GM13977 (cell line): ENCODE measurements at regions not wholly inside any gene's neighbourhood (a gene's known extent, or its start where the extent isn't known, plus 50 kb on each side); places are given as distances from the start of the nearest gene placed in this dataset.

Experiments
- DNase-seq: peaks from one replicate; pipeline ENCODE4 v3.0.0; 2012; ENCODE audit warnings: low spot score
- CTCF ChIP-seq: IDR thresholded peaks from 2 replicates; pipeline ENCODE4 v1.5.1; 2012; ENCODE audit warnings: mild to moderate bottlenecking, control low read depth; ENCODE audit not compliant: insufficient read depth; ENCODE audit errors: extremely low read depth, missing control alignments
- in situ Hi-C: fragments of 300-500 bp; cut with MboI; formaldehyde crosslinking; loops from one replicate; pipeline ENCODE4 v1.12.0; 2022; ENCODE audit warnings: low sequenced_read_pairs, low pct_unique_long_range_greater_than_20kb, mixed read lengths, inconsistent platforms; ENCODE audit not compliant: unreplicated experiment

- no peak for TF ChIP-seq CTCF
- DNase-seq, result no peak
- in situ Hi-C loops, result no loop called here
Observed at GRCh38 chr2:37820471-37820986, 104.6 kb upstream of the RMDN2 start.

- in situ Hi-C loops, result loop anchor here (5.0 kb wide), 1 partner anchor 413 kb away; no protein-coding TSS in a partner anchor
- no peak for TF ChIP-seq CTCF
- no peak for DNase-seq
Observed at GRCh38 chr2:37825586-37825985, 99.5 kb upstream of the RMDN2 start.

GRCh38 chr2:37826611-37827010, 98.5 kb upstream of the RMDN2 start:
- no peak for DNase-seq
- in situ Hi-C loops, result loop anchor here (5.0 kb wide), 1 partner anchor 414 kb away; no protein-coding TSS in a partner anchor
- no peak for TF ChIP-seq CTCF

GRCh38 chr2:37827455-37827854, 97.6 kb upstream of the RMDN2 start:
- DNase-seq, result no peak
- TF ChIP-seq CTCF, result no peak
- in situ Hi-C loops, result loop anchor here (5.0 kb wide), 1 partner anchor 415 kb away; no protein-coding TSS in a partner anchor

- TF ChIP-seq CTCF, result no peak
- no peak for DNase-seq
- in situ Hi-C loops, result loop anchor here (5.0 kb wide), 1 partner anchor 416 kb away; no protein-coding TSS in a partner anchor
Observed at GRCh38 chr2:37827911-37828511, 97.1 kb upstream of the RMDN2 start.

- no peak for TF ChIP-seq CTCF
- in situ Hi-C loops, result loop anchor here (5.0 kb wide), 1 partner anchor 417 kb away; no protein-coding TSS in a partner anchor
- DNase-seq, result no peak
Observed at GRCh38 chr2:37829202-37829601, 95.9 kb upstream of the RMDN2 start.
